ENCODE measurements at regions not wholly inside any gene's neighbourhood (a gene's known extent, or its start where the extent isn't known, plus 50 kb on each side); places are given as distances from the start of the nearest gene placed in this dataset.
A peak's percentile ranks its signal among the peaks of the same experiment; 100 is the strongest.

- intact Hi-C loops (cut with DNase I): no loop called here
- no peak for DNase-seq
Observed at GRCh38 chr14:94965551-94966313, 191.6 kb downstream of the DICER1 start.

- intact Hi-C loops (cut with DNase I): no loop called here
- DNase-seq: no peak
Observed at GRCh38 chr14:94964931-94965330, 192.4 kb downstream of the DICER1 start.

- intact Hi-C loops (cut with DNase I): no loop called here
- DNase-seq: no peak
Observed at GRCh38 chr14:94964181-94964580, 193.1 kb downstream of the DICER1 start.

- DNase-seq: no peak
- intact Hi-C loops (cut with DNase I): no loop called here
Observed at GRCh38 chr14:94963051-94963450, 193.1 kb upstream of the GSC start.

- intact Hi-C loops (cut with DNase I): no loop called here
- no peak for DNase-seq
Observed at GRCh38 chr14:94962166-94962575, 192.3 kb upstream of the GSC start.

GRCh38 chr14:94961386-94962165, 191.7 kb upstream of the GSC start:
- intact Hi-C loops (cut with DNase I): no loop called here
- no peak for DNase-seq

- DNase-seq: no peak
- intact Hi-C loops (cut with DNase I): no loop called here
Observed at GRCh38 chr14:94960285-94961001, 190.5 kb upstream of the GSC start.

- intact Hi-C loops (cut with DNase I): no loop called here
- DNase-seq: no peak
Observed at GRCh38 chr14:94953541-94954260, 183.8 kb upstream of the GSC start.

GRCh38 chr14:94952097-94952496, 182.2 kb upstream of the GSC start:
- intact Hi-C loops (cut with DNase I): no loop called here
- DNase-seq: no peak

- no peak for DNase-seq
- intact Hi-C loops (cut with DNase I): no loop called here
Observed at GRCh38 chr14:94946244-94946643, 176.3 kb upstream of the GSC start.

GRCh38 chr14:94945615-94946014, 175.7 kb upstream of the GSC start:
- DNase-seq: no peak
- intact Hi-C loops (cut with DNase I): no loop called here

- intact Hi-C loops (cut with DNase I): no loop called here
- DNase-seq: no peak
Observed at GRCh38 chr14:94944636-94945258, 174.8 kb upstream of the GSC start.

GRCh38 chr14:94942601-94943000, 172.7 kb upstream of the GSC start:
- no peak for DNase-seq
- intact Hi-C loops (cut with DNase I): no loop called here

- no peak for DNase-seq
- intact Hi-C loops (cut with DNase I): no loop called here
Observed at GRCh38 chr14:94941311-94941710, 171.4 kb upstream of the GSC start.

- intact Hi-C loops (cut with DNase I): no loop called here
- no peak for DNase-seq
Observed at GRCh38 chr14:94940263-94940993, 170.5 kb upstream of the GSC start.

- DNase-seq: no peak
- intact Hi-C loops (cut with DNase I): no loop called here
Observed at GRCh38 chr14:94938016-94938415, 168.1 kb upstream of the GSC start.

GRCh38 chr14:94936901-94937685, 167.2 kb upstream of the GSC start:
- DNase-seq: peak in 38 of 42 donors; percentile 4 to 68 (median 37)
- intact Hi-C loops (cut with DNase I): no loop called here
